ENCODE measurements at regions not wholly inside any gene's neighbourhood (a gene's known extent, or its start where the extent isn't known, plus 50 kb on each side); places are given as distances from the start of the nearest gene placed in this dataset.

DNA sequence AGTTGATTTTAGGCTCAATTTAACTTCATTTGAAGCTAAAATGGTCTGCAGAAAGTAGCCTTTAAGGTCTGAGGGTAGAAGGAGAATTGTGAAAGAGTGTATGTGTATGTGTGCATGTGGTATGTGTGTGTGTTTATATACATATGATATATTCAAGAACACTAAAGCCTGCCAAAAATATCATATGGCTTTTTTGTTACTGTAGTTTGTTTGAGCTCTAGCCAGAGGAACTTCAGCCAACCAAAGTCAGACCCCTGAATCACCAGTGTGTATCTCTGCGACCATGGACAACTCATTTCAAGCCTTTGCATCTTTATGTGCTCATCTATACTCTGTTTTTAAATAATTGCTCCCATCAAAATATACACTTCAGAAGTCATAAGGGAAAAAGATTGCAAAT lies 58.4 kb upstream of the HDAC9 start:
- TF ChIP-seq KDM3A (CRISPR knock-in tag; IDR thresholded peaks at IDR 0.05; ENCODE audit: low read depth) (no peak), LCORL (IDR thresholded peaks at IDR 0.05) (no peak), LCORL (CRISPR knock-in tag; IDR thresholded peaks at IDR 0.05) (no peak), ZNF674 (CRISPR knock-in tag; IDR thresholded peaks at IDR 0.05; ENCODE audit: low read depth) (no peak), ARNT (IDR thresholded peaks at IDR 0.05) (no peak)
- POLR2A ChIA-PET = no interaction called here

GRCh38 chr7:18440934-18441333 lies 54.6 kb upstream of the HDAC9 start:
- Histone ChIP-seq H3K9ac (ENCODE audit: insufficient read depth, low read depth, low read length) (no peak overlapping the region), H3K4me2 (ENCODE audit: low read depth, low read length) (no peak overlapping the region), H2AFZ (ENCODE audit: low read length) (no peak overlapping the region), H3K9me3 (ENCODE audit: low read length) (no peaks in the 10 kb centered on the region), H3K36me3 (replicated peaks in 1 of 2; ENCODE audit: control insufficient read depth in 1 of 2, insufficient read depth in 2 of 2, low read length in 2 of 2) (no peaks in the 10 kb centered on the region), H4K20me1 (ENCODE audit: insufficient read depth, low read length) (no peaks in the 10 kb centered on the region), H3K79me2 (ENCODE audit: insufficient read depth, low read length) (no peaks in the 10 kb centered on the region), H3K27me3 (ENCODE audit: control insufficient read depth in 1 of 2, insufficient read depth in 2 of 2, low read length in 2 of 2) (no peaks in the 10 kb centered on the region), H3K4me3 (replicated peaks in 1 of 3; ENCODE audit: insufficient read depth in 1 of 3, low read depth in 2 of 3, low read length in 3 of 3) (no peak overlapping the region), H3K27ac (ENCODE audit: extremely low read length, insufficient read depth, low read length) (no peak overlapping the region), H3K4me1 (ENCODE audit: insufficient read depth, low read length) (no peaks in the 10 kb centered on the region)
- no TSS peak for BruUV-seq (replicated peaks)
- ChIA-PET CTCF (ENCODE audit: low intra/inter-chr PET ratio, low total read pairs) (no interaction called here), POLR2A (no interaction called here)
- FAIRE-seq = no peak
- intact Hi-C loops (cut with micrococcal nuclease; ENCODE audit: unreplicated experiment) (no loop called here), in situ Hi-C loops (cut with HindIII; ENCODE audit: extremely low pct_ligation_motif_present, low pct_unique_long_range_greater_than_20kb) (no loop called here)
- ATAC-seq = no peak
- TF ChIP-seq SPEN (CRISPR knock-in tag; IDR thresholded peaks at IDR 0.05; ENCODE audit: low read depth) (no peak), ZNF343 (CRISPR knock-in tag; IDR thresholded peaks at IDR 0.05) (no peak), REXO4 (CRISPR knock-in tag; IDR thresholded peaks at IDR 0.05; ENCODE audit: borderline replicate concordance) (no peak), ZBTB7A (CRISPR knock-in tag; IDR thresholded peaks at IDR 0.05) (no peak), ZFAT (CRISPR knock-in tag; conservative IDR thresholded peaks at IDR 0.05) (no peak), SAP130 (CRISPR knock-in tag; IDR thresholded peaks at IDR 0.05; ENCODE audit: low read depth) (no peak), NFKB2 (CRISPR knock-in tag; IDR thresholded peaks at IDR 0.05; ENCODE audit: borderline replicate concordance) (no peak), SYNCRIP (IDR thresholded peaks at IDR 0.05; ENCODE audit: insufficient read depth, low read depth, low read length) (no peak), HDAC2 (CRISPR knock-in tag; IDR thresholded peaks at IDR 0.05) (no peak)
- TF ChIP-seq, protein P1, sequence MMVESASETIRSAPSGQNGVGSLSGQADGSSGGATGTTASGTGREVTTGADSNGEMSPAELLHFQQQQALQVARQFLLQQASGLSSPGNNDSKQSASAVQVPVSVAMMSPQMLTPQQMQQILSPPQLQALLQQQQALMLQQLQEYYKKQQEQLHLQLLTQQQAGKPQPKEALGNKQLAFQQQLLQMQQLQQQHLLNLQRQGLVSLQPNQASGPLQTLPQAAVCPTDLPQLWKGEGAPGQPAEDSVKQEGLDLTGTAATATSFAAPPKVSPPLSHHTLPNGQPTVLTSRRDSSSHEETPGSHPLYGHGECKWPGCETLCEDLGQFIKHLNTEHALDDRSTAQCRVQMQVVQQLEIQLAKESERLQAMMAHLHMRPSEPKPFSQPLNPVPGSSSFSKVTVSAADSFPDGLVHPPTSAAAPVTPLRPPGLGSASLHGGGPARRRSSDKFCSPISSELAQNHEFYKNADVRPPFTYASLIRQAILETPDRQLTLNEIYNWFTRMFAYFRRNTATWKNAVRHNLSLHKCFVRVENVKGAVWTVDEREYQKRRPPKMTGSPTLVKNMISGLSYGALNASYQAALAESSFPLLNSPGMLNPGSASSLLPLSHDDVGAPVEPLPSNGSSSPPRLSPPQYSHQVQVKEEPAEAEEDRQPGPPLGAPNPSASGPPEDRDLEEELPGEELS (CRISPR knock-in tag; IDR thresholded peaks at IDR 0.05) = no peak
- WGBS (ENCODE audit: low lambda C conversion rate) = 3% methylated on average over 2 of the region's 2 CpGs
- DNase-seq (ENCODE audit: low spot score) = no peak

More for the DNA sequence above, 58.4 kb upstream of the HDAC9 start:
- no peaks in the 10 kb centered on the region for H3K36me3 ChIP-seq (replicated peaks in 1 of 2; ENCODE audit: control insufficient read depth in 1 of 2, insufficient read depth in 2 of 2, low read length in 2 of 2)
- no peaks in the 10 kb centered on the region for H4K20me1 ChIP-seq (ENCODE audit: insufficient read depth, low read length)
- no peak overlapping the region for H3K27ac ChIP-seq (ENCODE audit: extremely low read length, insufficient read depth, low read length)
- no peaks in the 10 kb centered on the region for H3K4me1 ChIP-seq (ENCODE audit: insufficient read depth, low read length)
- no peak overlapping the region for H3K9ac ChIP-seq (ENCODE audit: insufficient read depth, low read depth, low read length)
- FAIRE-seq (no peak), DNase-seq (ENCODE audit: low spot score) (no peak), ATAC-seq (no peak)
- no peaks in the 10 kb centered on the region for H3K27me3 ChIP-seq (ENCODE audit: control insufficient read depth in 1 of 2, insufficient read depth in 2 of 2, low read length in 2 of 2)
- no TSS peak for BruUV-seq (replicated peaks)
- no peak overlapping the region for H3K4me3 ChIP-seq (replicated peaks in 1 of 3; ENCODE audit: insufficient read depth in 1 of 3, low read depth in 2 of 3, low read length in 3 of 3)
- no peak overlapping the region for H2AFZ ChIP-seq (ENCODE audit: low read length)
- H3K4me2 ChIP-seq (ENCODE audit: low read depth, low read length) = no peak overlapping the region
- WGBS (ENCODE audit: low lambda C conversion rate) = 0% methylated on average over 1 of the region's 1 CpG
- CTCF ChIA-PET (ENCODE audit: low intra/inter-chr PET ratio, low total read pairs) = no interaction called here
- in situ Hi-C loops (cut with HindIII; ENCODE audit: extremely low pct_ligation_motif_present, low pct_unique_long_range_greater_than_20kb) = no loop called here
- intact Hi-C loops (cut with micrococcal nuclease; ENCODE audit: unreplicated experiment) = loop anchor here (5.0 kb wide), 1 partner anchor 1575 kb away; no protein-coding TSS in a partner anchor
- H3K9me3 ChIP-seq (ENCODE audit: low read length) = no peaks in the 10 kb centered on the region
- no peaks in the 10 kb centered on the region for H3K79me2 ChIP-seq (ENCODE audit: insufficient read depth, low read length)
